Hepatocyte (in vitro differentiated cells): ENCODE measurements at regions not wholly inside any gene's neighbourhood (a gene's known extent, or its start where the extent isn't known, plus 50 kb on each side); places are given as distances from the start of the nearest gene placed in this dataset.
"Not testable (repeated sequence)": the region's sequence is repeated elsewhere in the genome, so short reads cannot be mapped to it uniquely, and the experiment has no call there.

Experiments
- DNase-seq: peaks from one replicate; pipeline ENCODE4 v3.0.0-alpha.2; 2016; ENCODE audit warnings: low spot score
- H2AFZ ChIP-seq: fragments of 200-600 bp; sonication (generic); 2 replicates; pipeline ENCODE4 v1.6.0; 2016; ENCODE audit warnings: antibody characterized with exemption, mild to moderate bottlenecking
- H3K27ac ChIP-seq: fragments of 200-600 bp; sonication (generic); 2 replicates; pipeline ENCODE4 v1.5.1; 2016; ENCODE audit warnings: mild to moderate bottlenecking
- H3K27me3 ChIP-seq: fragments of 200-600 bp; sonication (generic); 2 replicates; pipeline ENCODE4 v1.6.1; 2016
- H3K36me3 ChIP-seq: fragments of 200-600 bp; sonication (generic); replicated peaks from 2 replicates; pipeline ENCODE4 v1.5.1; 2016; ENCODE audit warnings: low read depth; ENCODE audit not compliant: insufficient read depth
- H3K4me1 ChIP-seq: fragments of 200-600 bp; sonication (generic); 2 replicates; pipeline ENCODE4 v1.5.1; 2016; ENCODE audit warnings: mild to moderate bottlenecking, moderate library complexity; ENCODE audit not compliant: insufficient read depth
- H3K4me2 ChIP-seq: fragments of 200-600 bp; sonication (generic); 2 replicates; pipeline ENCODE4 v1.6.0; 2016
- H3K4me3 ChIP-seq: fragments of 200-600 bp; sonication (generic); 2 replicates; pipeline ENCODE4 v1.5.1; 2016; ENCODE audit warnings: mild to moderate bottlenecking
- H3K79me2 ChIP-seq: fragments of 200-600 bp; sonication (generic); 2 replicates; pipeline ENCODE4 v1.6.0; 2017; ENCODE audit warnings: mild to moderate bottlenecking
- H3K9me2 ChIP-seq: fragments of 200-600 bp; sonication (generic); replicated peaks from 2 replicates; pipeline ENCODE4 v1.6.0; 2017; ENCODE audit warnings: mild to moderate bottlenecking; ENCODE audit not compliant: insufficient read depth
- H3K9me3 ChIP-seq: fragments of 200-600 bp; sonication (generic); 2 replicates; pipeline ENCODE4 v1.5.1; 2016; ENCODE audit warnings: low read depth, mild to moderate bottlenecking
- H4K20me1 ChIP-seq: fragments of 200-600 bp; sonication (generic); 2 replicates; pipeline ENCODE4 v1.6.0; 2016; ENCODE audit warnings: mild to moderate bottlenecking; ENCODE audit not compliant: insufficient read depth, poor library complexity, severe bottlenecking
- CTCF ChIP-seq: fragments of 200-600 bp; sonication (generic); IDR thresholded peaks from 2 replicates; pipeline ENCODE4 v1.5.1; 2016; ENCODE audit warnings: antibody characterized with exemption, mild to moderate bottlenecking; ENCODE audit not compliant: poor library complexity
- EZH2 ChIP-seq: fragments of 200-600 bp; sonication (generic); IDR thresholded peaks from 2 replicates; pipeline ENCODE4 v1.6.1; 2016; ENCODE audit warnings: antibody characterized with exemption, mild to moderate bottlenecking, borderline replicate concordance
- EZH2phosphoT487 ChIP-seq: fragments of 200-600 bp; sonication (generic); IDR thresholded peaks from one replicate; pipeline ENCODE4 v1.6.1; 2018; ENCODE audit warnings: antibody characterized with exemption, mild to moderate bottlenecking, low read depth, moderate library complexity; ENCODE audit not compliant: unreplicated experiment, severe bottlenecking
- WGBS: methylation state at CpG from one replicate; pipeline ENCODE4 v1.1.6; 2016; ENCODE audit warnings: low lambda C conversion rate; ENCODE audit errors: missing lambda C conversion rate; 5-methylcytosine and 5-hydroxymethylcytosine counted together

GRCh38 chr5:118325931-118326330 lies 662.4 kb downstream of the DTWD2 start:
- no peak for DNase-seq
- Histone ChIP-seq H3K36me3 (no peaks in the 10 kb centered on the region), H3K79me2 (no peaks in the 10 kb centered on the region), H3K4me1 (no peaks in the 10 kb centered on the region), H3K9me3 (no peaks in the 10 kb centered on the region), H3K4me2 (no peak overlapping the region), H3K27ac (no peak overlapping the region), H3K4me3 (no peak overlapping the region), H3K27me3 (no peaks in the 10 kb centered on the region), H4K20me1 (no peaks in the 10 kb centered on the region), H2AFZ (no peak overlapping the region), H3K9me2 (no peaks in the 10 kb centered on the region)
- TF ChIP-seq EZH2 (no peak), CTCF (no peak), EZH2phosphoT487 (no peak)
- 68% methylated on average over 2 of the region's 2 CpGs for WGBS

- DNase-seq, H3K9me2 ChIP-seq, H3K4me2 ChIP-seq, H3K36me3 ChIP-seq, H3K4me3 ChIP-seq, H3K27me3 ChIP-seq, H3K9me3 ChIP-seq, H3K79me2 ChIP-seq, H3K4me1 ChIP-seq, H2AFZ ChIP-seq, H3K27ac ChIP-seq, H4K20me1 ChIP-seq: not testable (repeated sequence)
- 96% methylated on average over 5 of the region's 5 CpGs for WGBS
Measured at GRCh38 chr5:118323723-118324122, 664.6 kb downstream of the DTWD2 start.

DNA sequence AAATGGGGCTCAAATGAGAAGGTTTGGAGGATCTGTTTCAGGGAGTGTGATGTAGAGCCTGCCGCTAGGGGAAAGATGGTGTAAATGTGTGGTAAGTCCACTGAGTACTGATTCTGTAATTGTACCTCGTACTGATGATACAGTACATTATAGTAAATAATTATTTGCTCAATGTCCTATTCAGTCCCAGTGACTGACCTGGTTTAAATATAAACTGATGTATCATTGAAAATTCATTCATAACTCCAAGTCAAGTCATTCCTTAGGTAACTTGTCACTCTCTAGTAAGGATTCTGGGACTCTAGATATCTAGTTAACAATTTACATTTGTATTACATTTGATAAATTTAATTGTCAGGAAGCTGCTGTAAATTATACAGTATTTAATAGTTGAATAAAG lies 667.3 kb downstream of the DTWD2 start:
- no peak for TF ChIP-seq CTCF
- no peak for TF ChIP-seq EZH2phosphoT487
- TF ChIP-seq EZH2: no peak
- H4K20me1 ChIP-seq: no peaks in the 10 kb centered on the region
- DNase-seq: no peak
- 94% methylated on average over 2 of the region's 2 CpGs for WGBS
- H3K36me3 ChIP-seq: no peaks in the 10 kb centered on the region
- H2AFZ ChIP-seq: no peak overlapping the region
- no peak overlapping the region for H3K27ac ChIP-seq
- H3K27me3 ChIP-seq: no peaks in the 10 kb centered on the region
- no peaks in the 10 kb centered on the region for H3K4me1 ChIP-seq
- no peaks in the 10 kb centered on the region for H3K79me2 ChIP-seq
- H3K4me2 ChIP-seq: no peak overlapping the region
- H3K9me3 ChIP-seq: no peaks in the 10 kb centered on the region
- no peak overlapping the region for H3K4me3 ChIP-seq
- no peaks in the 10 kb centered on the region for H3K9me2 ChIP-seq

DNA sequence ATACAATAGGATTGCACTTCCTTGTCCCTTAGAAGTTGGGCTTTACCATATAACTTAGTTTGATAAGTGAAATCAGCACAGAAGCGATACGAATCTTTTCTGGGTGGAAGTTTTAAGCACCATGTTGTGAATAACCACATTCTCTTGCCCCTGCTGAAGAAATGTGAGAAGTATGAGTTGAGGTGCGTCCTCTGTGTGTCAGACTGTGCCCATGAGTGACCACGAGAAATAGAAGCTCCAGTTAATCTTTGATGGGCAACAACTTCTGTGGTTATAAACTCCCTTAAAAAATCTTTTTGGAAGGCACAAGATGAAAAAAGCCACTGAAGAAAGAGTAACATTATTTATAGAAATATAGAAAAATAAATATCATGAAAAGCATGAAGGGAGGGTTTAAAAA lies 668.2 kb downstream of the DTWD2 start:
- Histone ChIP-seq H3K27me3 (no peaks in the 10 kb centered on the region), H2AFZ (no peak overlapping the region), H3K9me3 (no peaks in the 10 kb centered on the region), H3K27ac (no peak overlapping the region), H4K20me1 (no peaks in the 10 kb centered on the region), H3K79me2 (no peaks in the 10 kb centered on the region), H3K4me2 (no peak overlapping the region), H3K4me3 (no peak overlapping the region), H3K4me1 (no peaks in the 10 kb centered on the region), H3K36me3 (no peaks in the 10 kb centered on the region), H3K9me2 (no peaks in the 10 kb centered on the region)
- TF ChIP-seq EZH2phosphoT487: no peak
- no peak for TF ChIP-seq EZH2
- no peak for TF ChIP-seq CTCF
- 97% methylated on average over 4 of the region's 4 CpGs for WGBS
- no peak for DNase-seq
